PC-3 (cell line): ENCODE measurements at regions not wholly inside any gene's neighbourhood (a gene's known extent, or its start where the extent isn't known, plus 50 kb on each side); places are given as distances from the start of the nearest gene placed in this dataset.
A peak's percentile ranks its signal among the peaks of the same experiment; 100 is the strongest.

ENCODE experiments used
- ATAC-seq: fragments of 200-7000 bp; cut with Tn5 transposase; 2 replicates; pipeline ENCODE4 v1.9.1; 2020; ENCODE audit warnings: mild to moderate bottlenecking, moderate library complexity
- BruUV-seq: library from RNA; stranded (reverse); fragments of 400-500 nt; replicated peaks from 2 replicates; lab custom pipeline; 2021; lab: Mats Ljungman, UMichigan
- CTCF ChIA-PET: fragments of 300-600 bp; sonication (Branson Sonifier 250); formaldehyde crosslinking; loops from one replicate; lab custom pipeline; 2022; ENCODE audit warnings: antibody characterized with exemption; lab: Charles Lee
- POLR2A ChIA-PET: fragments of 300-600 bp; sonication (Branson Sonifier 250); formaldehyde crosslinking; loops from one replicate; lab custom pipeline; 2022; ENCODE audit warnings: antibody characterized with exemption; ENCODE audit not compliant: unreplicated experiment; lab: Charles Lee
- DNase-seq: peaks from one replicate; pipeline ENCODE4 v3.0.0-alpha.2; 2015
- H2AFZ ChIP-seq: fragments of 300-600 bp; sonication (generic); 2 replicates; pipeline ENCODE4 v1.6.0; 2016; ENCODE audit warnings: antibody characterized with exemption, low read length
- H3F3A ChIP-seq: fragments of 300-600 bp; sonication (generic); one replicate; pipeline ENCODE4 v1.6.0; 2017; ENCODE audit warnings: antibody characterized with exemption, low read length, control low read depth, mild to moderate bottlenecking; ENCODE audit not compliant: unreplicated experiment
- H3K27ac ChIP-seq: fragments of 300-600 bp; sonication (generic); 2 replicates; pipeline ENCODE4 v1.5.1; 2016; ENCODE audit warnings: mild to moderate bottlenecking, low read length
- H3K27me3 ChIP-seq: fragments of 300-600 bp; sonication (generic); 2 replicates; pipeline ENCODE4 v1.6.1; 2016; ENCODE audit warnings: low read length, mixed read lengths
- H3K36me3 ChIP-seq: fragments of 300-600 bp; sonication (generic); 2 replicates; pipeline ENCODE4 v1.6.1; 2016; ENCODE audit warnings: low read depth, mixed run types, low read length, mixed read lengths
- H3K4me1 ChIP-seq: fragments of 300-600 bp; sonication (generic); 2 replicates; pipeline ENCODE4 v1.5.1; 2016; ENCODE audit warnings: low read length; ENCODE audit not compliant: insufficient read depth
- H3K4me2 ChIP-seq: fragments of 300-600 bp; sonication (generic); 2 replicates; pipeline ENCODE4 v1.6.0; 2016; ENCODE audit warnings: low read length
- H3K4me3 ChIP-seq: fragments of 300-600 bp; sonication (generic); 2 replicates; pipeline ENCODE4 v1.5.1; 2016; ENCODE audit warnings: mild to moderate bottlenecking, low read length, mixed read lengths
- H3K79me2 ChIP-seq: fragments of 300-600 bp; sonication (generic); 2 replicates; pipeline ENCODE4 v1.6.1; 2017; ENCODE audit warnings: low read length, mixed read lengths
- H3K9ac ChIP-seq: fragments of 300-600 bp; sonication (generic); 2 replicates; pipeline ENCODE4 v1.6.0; 2016; ENCODE audit warnings: mild to moderate bottlenecking, low read length
- H3K9me2 ChIP-seq: fragments of 300-600 bp; sonication (generic); replicated peaks from 2 replicates; pipeline ENCODE4 v1.6.1; 2016; ENCODE audit warnings: mixed run types, low read length, mixed read lengths
- H3K9me3 ChIP-seq: fragments of 300-600 bp; sonication (generic); 2 replicates; pipeline ENCODE4 v1.6.1; 2016; ENCODE audit warnings: low read length, mixed read lengths
- H4K20me1 ChIP-seq: fragments of 300-600 bp; sonication (generic); 2 replicates; pipeline ENCODE4 v1.6.1; 2016; ENCODE audit warnings: low read length, mixed read lengths
- EZH2 ChIP-seq: fragments of 300-600 bp; sonication (generic); IDR thresholded peaks from one replicate; pipeline ENCODE4 v1.6.1; 2017; ENCODE audit warnings: antibody characterized with exemption, mild to moderate bottlenecking, low read length; ENCODE audit not compliant: unreplicated experiment
- EZH2phosphoT487 ChIP-seq: fragments of 300-600 bp; sonication (generic); IDR thresholded peaks from 2 replicates; pipeline ENCODE4 v1.6.1; 2018; ENCODE audit warnings: mild to moderate bottlenecking, antibody characterized with exemption, low read length, borderline replicate concordance
- intact Hi-C: fragments of 100-400 bp; cut with micrococcal nuclease; formaldehyde crosslinking; loops from 2 replicates; pipeline ENCODE4 v1.9.0; 2023
- TF ChIP-seq, protein P1 (sequence below): fragments of 300-600 bp; sonication (generic); conservative IDR thresholded peaks from 2 replicates; pipeline ENCODE4 v1.5.1; 2017; ENCODE audit warnings: antibody characterized with exemption, low read depth, mild to moderate bottlenecking, low read length

DNA sequence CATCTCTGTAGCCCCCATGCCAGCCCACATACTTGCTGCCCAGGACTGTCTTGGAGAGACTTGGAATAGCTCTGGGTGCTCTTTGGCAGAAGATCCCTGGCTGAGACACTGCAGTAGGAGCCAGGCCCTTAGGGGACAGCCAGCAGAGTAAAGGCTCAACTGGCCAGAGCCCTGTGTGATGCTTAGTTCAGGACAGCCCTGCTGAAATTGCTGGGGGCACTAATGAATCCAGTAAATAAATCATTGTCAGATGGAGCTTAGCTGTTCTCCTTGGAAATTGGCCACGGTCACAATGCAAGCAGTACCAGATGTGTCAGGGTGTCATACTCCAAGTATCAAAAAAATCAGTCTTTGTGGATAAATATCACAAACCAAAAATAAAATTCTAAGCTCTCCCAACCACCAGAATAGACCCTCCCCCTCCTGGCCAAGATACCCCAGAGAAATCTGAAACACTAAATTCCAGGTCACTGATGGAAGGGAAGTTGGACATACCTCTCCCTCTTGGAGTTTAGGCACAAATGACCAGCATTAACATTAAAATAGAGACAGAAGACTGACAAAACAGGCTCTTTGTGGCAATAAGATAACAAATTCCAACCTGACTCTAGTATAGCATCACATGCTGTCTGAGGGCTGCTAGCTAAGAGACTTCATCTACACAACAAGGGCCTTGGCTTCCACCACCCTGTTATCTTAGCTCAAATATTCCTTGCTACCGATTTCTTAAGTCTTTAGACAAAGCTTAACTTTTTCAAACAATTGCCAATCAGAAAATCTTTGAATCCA lies 83.2 kb upstream of the DNAH14 start:
- Histone ChIP-seq H3K4me3 (no peak overlapping the region), H3K9me2 (no peaks in the 10 kb centered on the region), H3K27ac (no peak overlapping the region), H3K9me3 (0 out of 2 replicates have a peak, but pooled peaks cover 4% of the 10 kb centered on the region), H3K79me2 (no peaks in the 10 kb centered on the region), H3K36me3 (no peaks in the 10 kb centered on the region), H4K20me1 (no peaks in the 10 kb centered on the region), H3K4me1 (no peaks in the 10 kb centered on the region), H3K27me3 (no peaks in the 10 kb centered on the region), H3F3A (no peaks in the 10 kb centered on the region), H3K4me2 (no peak overlapping the region), H3K9ac (no peak overlapping the region), H2AFZ (no peak overlapping the region)
- ATAC-seq = no peak
- ChIA-PET POLR2A (no interaction called here), CTCF (no interaction called here)
- DNase-seq = no peak
- TF ChIP-seq, protein P1, sequence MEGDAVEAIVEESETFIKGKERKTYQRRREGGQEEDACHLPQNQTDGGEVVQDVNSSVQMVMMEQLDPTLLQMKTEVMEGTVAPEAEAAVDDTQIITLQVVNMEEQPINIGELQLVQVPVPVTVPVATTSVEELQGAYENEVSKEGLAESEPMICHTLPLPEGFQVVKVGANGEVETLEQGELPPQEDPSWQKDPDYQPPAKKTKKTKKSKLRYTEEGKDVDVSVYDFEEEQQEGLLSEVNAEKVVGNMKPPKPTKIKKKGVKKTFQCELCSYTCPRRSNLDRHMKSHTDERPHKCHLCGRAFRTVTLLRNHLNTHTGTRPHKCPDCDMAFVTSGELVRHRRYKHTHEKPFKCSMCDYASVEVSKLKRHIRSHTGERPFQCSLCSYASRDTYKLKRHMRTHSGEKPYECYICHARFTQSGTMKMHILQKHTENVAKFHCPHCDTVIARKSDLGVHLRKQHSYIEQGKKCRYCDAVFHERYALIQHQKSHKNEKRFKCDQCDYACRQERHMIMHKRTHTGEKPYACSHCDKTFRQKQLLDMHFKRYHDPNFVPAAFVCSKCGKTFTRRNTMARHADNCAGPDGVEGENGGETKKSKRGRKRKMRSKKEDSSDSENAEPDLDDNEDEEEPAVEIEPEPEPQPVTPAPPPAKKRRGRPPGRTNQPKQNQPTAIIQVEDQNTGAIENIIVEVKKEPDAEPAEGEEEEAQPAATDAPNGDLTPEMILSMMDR = no peak
- TF ChIP-seq EZH2 = no peak
- TF ChIP-seq EZH2phosphoT487 = no peak
- intact Hi-C loops = no loop called here
- no TSS peak for BruUV-seq

DNA sequence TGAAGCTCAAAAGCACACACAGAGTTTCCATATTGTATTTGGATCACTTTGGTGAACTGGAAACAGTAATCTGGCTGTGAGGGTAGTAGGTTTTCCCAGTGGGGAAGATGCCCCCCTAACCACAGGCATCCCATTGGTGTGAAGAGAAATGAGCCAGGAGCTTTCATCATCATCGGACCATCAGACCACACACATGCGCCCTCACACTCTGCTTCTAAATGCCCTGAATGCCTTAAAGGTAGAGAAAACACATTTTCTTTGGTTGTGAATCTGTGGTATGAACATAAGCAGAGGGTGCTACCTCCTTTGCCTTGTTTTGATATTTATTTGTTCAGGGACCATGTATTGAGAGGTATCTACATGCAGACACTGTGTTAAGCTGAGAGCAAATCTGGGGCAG lies 79.0 kb upstream of the DNAH14 start:
- Histone ChIP-seq H3K36me3 (no peaks in the 10 kb centered on the region), H3K4me2 (no peak overlapping the region), H3K4me1 (no peaks in the 10 kb centered on the region), H3K4me3 (no peak overlapping the region), H2AFZ (no peak overlapping the region), H3K27ac (no peak overlapping the region), H3F3A (no peaks in the 10 kb centered on the region), H4K20me1 (no peaks in the 10 kb centered on the region), H3K9ac (no peak overlapping the region), H3K79me2 (no peaks in the 10 kb centered on the region), H3K27me3 (no peaks in the 10 kb centered on the region), H3K9me2 (no peaks in the 10 kb centered on the region), H3K9me3 (no peaks in the 10 kb centered on the region)
- DNase-seq (no peak), ATAC-seq (no peak)
- TF ChIP-seq, protein P1 = no peak
- no peak for TF ChIP-seq EZH2phosphoT487
- no peak for TF ChIP-seq EZH2
- intact Hi-C loops = no loop called here
- POLR2A ChIA-PET = no interaction called here
- no TSS peak for BruUV-seq
- CTCF ChIA-PET = no interaction called here

DNA sequence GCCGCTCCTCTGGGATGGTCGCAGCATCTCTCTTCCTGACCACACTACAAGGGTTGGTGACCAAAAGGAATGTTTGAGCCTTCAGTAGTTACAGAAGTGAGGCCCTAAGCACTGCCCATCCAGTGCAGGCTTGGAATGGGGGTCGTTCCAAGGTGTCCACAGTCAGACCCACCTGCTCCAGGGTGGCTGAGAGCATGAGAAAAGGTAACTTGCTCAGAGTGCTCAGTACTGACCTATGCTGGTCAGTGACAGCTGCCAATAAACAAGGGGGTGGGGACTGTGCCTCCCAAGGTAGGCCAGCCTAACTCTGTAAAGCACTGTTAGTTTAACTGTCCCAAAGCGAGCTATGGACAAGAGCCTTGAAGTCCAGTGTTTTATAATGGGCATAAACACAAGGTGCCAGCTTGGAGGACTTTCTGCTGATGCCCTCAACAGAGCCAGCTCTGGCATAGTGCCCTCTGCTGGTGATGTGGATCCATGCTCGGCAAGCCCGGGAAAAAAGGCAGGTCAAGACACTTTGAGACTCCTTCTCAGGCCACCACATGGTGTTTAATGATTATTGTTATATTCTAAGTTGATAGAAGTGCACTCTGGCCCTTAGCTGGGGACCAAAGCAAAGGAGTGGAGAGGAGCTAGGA lies 78.1 kb upstream of the DNAH14 start:
- no TSS peak for BruUV-seq
- H4K20me1 ChIP-seq = no peaks in the 10 kb centered on the region
- H3K4me3 ChIP-seq = no peak overlapping the region
- ATAC-seq = peak; percentile 85
- POLR2A ChIA-PET = no interaction called here
- no peaks in the 10 kb centered on the region for H3K36me3 ChIP-seq
- DNase-seq = peak; percentile 88
- intact Hi-C loops = loop anchor here (1.0 kb wide), 1 partner anchor 206 kb away; no protein-coding TSS in a partner anchor
- TF ChIP-seq EZH2phosphoT487 (no peak), EZH2 (no peak)
- TF ChIP-seq, protein P1 = peak; percentile 96
- H3K9me3 ChIP-seq = no peaks in the 10 kb centered on the region
- no peaks in the 10 kb centered on the region for H3K79me2 ChIP-seq
- no peak overlapping the region for H3K4me2 ChIP-seq
- peak overlapping the region; percentile 17; the same call in 1 of the 2 replicates for H2AFZ ChIP-seq
- no peaks in the 10 kb centered on the region for H3K9me2 ChIP-seq
- CTCF ChIA-PET = interaction anchor here (0.5 to 1.2 kb wide), 6 partner anchors 14 to 213 kb away, joined by 3 to 11 read pairs (median 3); no protein-coding TSS in a partner anchor
- H3K27ac ChIP-seq = no peak overlapping the region
- no peak overlapping the region for H3K9ac ChIP-seq
- no peaks in the 10 kb centered on the region for H3K4me1 ChIP-seq
- H3K27me3 ChIP-seq = no peaks in the 10 kb centered on the region
- H3F3A ChIP-seq = no peaks in the 10 kb centered on the region
